Right atrium auricular region (tissue), 2 donors: ENCODE measurements at regions not wholly inside any gene's neighbourhood (a gene's known extent, or its start where the extent isn't known, plus 50 kb on each side); places are given as distances from the start of the nearest gene placed in this dataset.

Experiments used
- DNase-seq: peaks from one replicate; pipeline ENCODE4 v3.0.0-alpha.2; 2019; ENCODE audit warnings: low spot score
- H3K27ac ChIP-seq, 2 donors: fragments of 200-600 bp; sonication (generic); 1 replicate in 1 of 2; 2 replicates in 1 of 2; pipeline ENCODE4 v1.5.1; 2016 to 2019
- H3K27me3 ChIP-seq, 2 donors: fragments of 200-600 bp; sonication (generic); one replicate each; pipeline versions ENCODE4 v1.5.1 to v1.6.0; 2017 to 2019
- H3K36me3 ChIP-seq: fragments of 200-600 bp; sonication (generic); one replicate; pipeline ENCODE4 v1.5.1; 2016
- H3K4me1 ChIP-seq, 2 donors: fragments of 200-600 bp; sonication (generic); one replicate each; pipeline versions ENCODE4 v1.5.1 to v1.6.0; 2017 to 2019
- H3K4me3 ChIP-seq, 2 donors: fragments of 200-600 bp; sonication (generic); 1 replicate in 1 of 2; 2 replicates in 1 of 2; pipeline ENCODE4 v1.5.1; 2017 to 2019; ENCODE audit warnings: mild to moderate bottlenecking in 1 of 2, moderate library complexity in 1 of 2
- H3K9me3 ChIP-seq, 2 donors: fragments of 200-600 bp; sonication (generic); one replicate each; pipeline ENCODE4 v1.5.1; 2019
- TF ChIP-seq, protein P1 (sequence below), 2 donors: fragments of 200-600 bp; sonication (generic); IDR thresholded peaks; one replicate each; pipeline ENCODE4 v1.5.1; 2019; ENCODE audit warnings: antibody characterized with exemption in 2 of 2

DNA sequence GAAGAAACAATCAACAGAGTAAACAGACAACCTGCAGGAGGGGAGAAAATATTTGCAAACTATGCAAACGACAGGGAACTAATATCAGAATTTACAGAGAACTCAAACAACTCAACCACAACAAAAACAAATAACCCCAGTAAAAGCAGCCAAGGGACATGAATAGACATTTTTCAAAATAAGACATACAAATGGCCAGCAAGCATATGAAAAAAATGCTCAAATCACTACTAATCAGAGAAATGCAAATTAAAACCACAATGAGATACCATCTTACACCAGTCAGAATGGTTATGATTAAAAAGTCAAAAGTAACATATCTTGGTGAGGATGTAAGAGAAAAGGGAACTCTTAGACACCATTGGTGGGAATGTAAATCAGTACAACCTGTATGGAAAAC is 215.0 kb downstream of the THBS2 start:
- Histone ChIP-seq H3K9me3 (peaks cover 0 to 17% of the 10 kb centered on the region in 2 donors), H3K27me3 (no peaks in the 10 kb centered on the region), H3K4me3 (no peak overlapping the region), H3K4me1 (no peaks in the 10 kb centered on the region), H3K27ac (no peak overlapping the region), H3K36me3 (no peaks in the 10 kb centered on the region)
- TF ChIP-seq, protein P1, sequence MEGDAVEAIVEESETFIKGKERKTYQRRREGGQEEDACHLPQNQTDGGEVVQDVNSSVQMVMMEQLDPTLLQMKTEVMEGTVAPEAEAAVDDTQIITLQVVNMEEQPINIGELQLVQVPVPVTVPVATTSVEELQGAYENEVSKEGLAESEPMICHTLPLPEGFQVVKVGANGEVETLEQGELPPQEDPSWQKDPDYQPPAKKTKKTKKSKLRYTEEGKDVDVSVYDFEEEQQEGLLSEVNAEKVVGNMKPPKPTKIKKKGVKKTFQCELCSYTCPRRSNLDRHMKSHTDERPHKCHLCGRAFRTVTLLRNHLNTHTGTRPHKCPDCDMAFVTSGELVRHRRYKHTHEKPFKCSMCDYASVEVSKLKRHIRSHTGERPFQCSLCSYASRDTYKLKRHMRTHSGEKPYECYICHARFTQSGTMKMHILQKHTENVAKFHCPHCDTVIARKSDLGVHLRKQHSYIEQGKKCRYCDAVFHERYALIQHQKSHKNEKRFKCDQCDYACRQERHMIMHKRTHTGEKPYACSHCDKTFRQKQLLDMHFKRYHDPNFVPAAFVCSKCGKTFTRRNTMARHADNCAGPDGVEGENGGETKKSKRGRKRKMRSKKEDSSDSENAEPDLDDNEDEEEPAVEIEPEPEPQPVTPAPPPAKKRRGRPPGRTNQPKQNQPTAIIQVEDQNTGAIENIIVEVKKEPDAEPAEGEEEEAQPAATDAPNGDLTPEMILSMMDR (IDR thresholded peaks at IDR 0.05) = no peak
- no peak for DNase-seq

DNA sequence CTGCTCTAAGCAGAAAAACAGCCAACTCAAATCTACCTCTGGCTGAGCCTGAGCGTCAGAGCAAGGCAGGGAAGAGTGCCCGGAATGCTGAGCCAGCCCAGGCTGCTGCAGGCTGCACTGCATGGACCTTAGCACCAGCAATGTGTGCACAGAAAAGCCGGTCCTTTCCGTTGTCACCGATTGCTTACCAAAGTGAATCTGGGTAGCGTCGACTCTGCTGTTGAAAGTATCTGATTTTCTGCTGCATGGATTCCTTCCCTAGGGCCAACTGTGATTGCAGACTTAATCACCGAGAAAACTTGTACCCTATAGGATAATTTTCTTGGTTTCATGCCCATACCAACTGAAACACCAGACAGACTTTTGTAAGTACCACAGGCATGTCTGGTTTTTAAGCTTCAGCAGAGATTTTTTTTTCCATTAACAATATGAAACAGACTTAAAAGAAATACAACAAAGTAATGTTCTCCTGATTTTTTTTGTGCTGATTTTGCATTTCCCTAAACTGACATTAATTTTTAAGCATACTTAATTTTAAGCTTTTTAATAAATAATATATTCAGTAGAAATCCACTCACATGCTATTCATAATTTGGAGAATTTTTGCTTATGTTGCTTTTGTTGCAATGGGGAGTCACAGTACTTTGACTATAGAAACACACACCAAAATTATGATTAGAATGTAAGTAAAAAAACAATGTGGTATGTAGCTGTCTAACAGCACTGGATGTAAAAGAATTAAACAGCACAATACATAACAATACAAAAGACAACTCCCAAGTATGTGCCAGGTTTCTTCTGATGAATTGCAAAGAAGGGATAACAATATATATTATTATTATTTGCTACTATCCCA is 218.0 kb downstream of the THBS2 start:
- Histone ChIP-seq H3K4me3 (no peak overlapping the region), H3K9me3 (peaks cover 0 to 17% of the 10 kb centered on the region in 2 donors), H3K4me1 (no peaks in the 10 kb centered on the region), H3K27ac (no peak overlapping the region), H3K27me3 (no peaks in the 10 kb centered on the region), H3K36me3 (no peaks in the 10 kb centered on the region)
- TF ChIP-seq, protein P1 (IDR thresholded peaks at IDR 0.05) = no peak
- DNase-seq = no peak

DNA sequence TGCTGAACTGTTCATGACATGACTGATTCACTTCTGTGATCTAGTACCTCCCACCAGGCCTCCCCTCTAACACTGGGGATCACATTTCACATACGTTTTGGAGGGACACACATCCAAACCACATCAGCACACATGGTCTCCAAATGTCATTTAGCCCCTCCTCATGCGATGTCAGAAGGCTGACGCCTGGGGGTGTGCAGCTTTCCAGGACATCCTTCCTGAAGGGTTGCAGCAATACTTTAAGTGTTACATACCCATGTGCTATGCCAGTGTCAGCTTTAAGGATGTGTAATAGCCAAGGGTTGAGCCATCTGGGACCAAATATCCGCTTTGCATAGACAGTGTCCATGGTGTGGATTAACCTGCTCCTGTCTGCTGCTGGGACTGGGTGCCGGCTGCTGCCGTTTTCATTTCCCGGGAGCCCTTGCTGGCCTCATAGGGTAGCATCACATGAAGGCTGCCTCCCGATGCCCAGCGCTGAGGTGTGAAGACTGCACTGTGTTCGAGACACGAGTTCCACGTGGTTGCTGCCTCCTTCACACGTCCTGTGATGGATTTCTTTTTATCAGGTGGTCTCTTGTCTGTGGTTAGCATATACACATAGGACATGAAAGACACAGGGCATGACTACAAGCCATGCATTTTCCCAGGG is 219.0 kb downstream of the THBS2 start:
- TF ChIP-seq, protein P1 (IDR thresholded peaks at IDR 0.05) = no peak
- Histone ChIP-seq H3K4me3 (no peak overlapping the region), H3K9me3 (peaks cover 0 to 17% of the 10 kb centered on the region in 2 donors), H3K27me3 (no peaks in the 10 kb centered on the region), H3K36me3 (no peaks in the 10 kb centered on the region), H3K27ac (no peak overlapping the region), H3K4me1 (no peaks in the 10 kb centered on the region)
- no peak for DNase-seq

DNA sequence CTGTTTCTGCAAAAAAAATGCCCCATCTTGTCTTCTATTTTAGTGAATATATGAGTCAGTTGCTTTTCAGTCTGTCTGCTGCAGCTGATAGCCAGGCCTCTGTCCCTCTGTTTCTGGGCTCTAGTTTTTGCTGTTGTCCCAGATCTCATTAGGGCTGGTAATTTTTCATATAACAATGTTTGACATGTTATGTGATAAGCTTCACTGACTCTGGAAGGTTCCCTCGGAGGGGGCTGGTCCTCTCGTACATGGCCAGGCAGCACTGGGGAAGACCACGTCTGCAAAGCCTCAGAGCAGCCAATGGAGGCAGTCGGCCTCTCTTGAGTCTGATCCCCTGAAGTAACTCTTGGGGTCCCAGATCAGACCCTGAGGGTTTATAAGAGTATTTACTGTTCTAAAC is 223.8 kb downstream of the THBS2 start:
- H3K36me3 ChIP-seq = no peaks in the 10 kb centered on the region
- H3K4me3 ChIP-seq = no peak overlapping the region
- no peak for DNase-seq
- H3K27me3 ChIP-seq = no peaks in the 10 kb centered on the region
- no peaks in the 10 kb centered on the region for H3K9me3 ChIP-seq
- TF ChIP-seq, protein P1 (IDR thresholded peaks at IDR 0.05) = no peak
- H3K27ac ChIP-seq = no peak overlapping the region
- H3K4me1 ChIP-seq = no peaks in the 10 kb centered on the region

DNA sequence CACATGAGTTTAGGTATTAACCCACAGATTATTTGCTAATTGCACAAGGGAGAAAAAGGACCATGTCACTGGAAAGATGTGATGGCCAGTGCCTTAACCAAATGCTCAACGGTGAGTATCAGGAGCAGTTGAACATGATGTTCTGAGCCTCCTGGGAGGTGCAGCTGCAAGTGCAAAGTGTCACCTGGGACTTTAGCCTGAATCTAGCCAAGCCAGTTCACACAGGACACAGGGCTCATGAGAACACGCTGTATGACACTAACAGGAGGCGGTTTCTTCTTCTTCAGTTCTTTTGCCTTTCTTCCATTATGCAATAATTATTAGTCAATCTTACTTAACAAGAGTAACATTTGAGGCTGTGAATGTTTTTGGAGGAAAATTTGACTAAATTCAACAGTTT is 225.3 kb downstream of the THBS2 start:
- H3K27me3 ChIP-seq = no peaks in the 10 kb centered on the region
- TF ChIP-seq, protein P1 (IDR thresholded peaks at IDR 0.05) = no peak
- no peaks in the 10 kb centered on the region for H3K9me3 ChIP-seq
- no peak overlapping the region for H3K4me3 ChIP-seq
- no peaks in the 10 kb centered on the region for H3K4me1 ChIP-seq
- H3K36me3 ChIP-seq = no peaks in the 10 kb centered on the region
- H3K27ac ChIP-seq = no peak overlapping the region
- no peak for DNase-seq
